GM21576 (cell line): ENCODE measurements at regions not wholly inside any gene's neighbourhood (a gene's known extent, or its start where the extent isn't known, plus 50 kb on each side); places are given as distances from the start of the nearest gene placed in this dataset.
"Not testable (repeated sequence)": the region's sequence is repeated elsewhere in the genome, so short reads cannot be mapped to it uniquely, and the experiment has no call there.

ENCODE experiments used
- ATAC-seq: cut with Tn5 transposase; IDR thresholded peaks from one replicate; pipeline ENCODE4 v1.9.1; 2021; ENCODE audit warnings: mild to moderate bottlenecking, moderate library complexity; ENCODE audit not compliant: unreplicated experiment

- no peak for ATAC-seq
These were observed 799.8 kb downstream of the DIPK2A start for GRCh38 chr3:144771381-144771870.

DNA sequence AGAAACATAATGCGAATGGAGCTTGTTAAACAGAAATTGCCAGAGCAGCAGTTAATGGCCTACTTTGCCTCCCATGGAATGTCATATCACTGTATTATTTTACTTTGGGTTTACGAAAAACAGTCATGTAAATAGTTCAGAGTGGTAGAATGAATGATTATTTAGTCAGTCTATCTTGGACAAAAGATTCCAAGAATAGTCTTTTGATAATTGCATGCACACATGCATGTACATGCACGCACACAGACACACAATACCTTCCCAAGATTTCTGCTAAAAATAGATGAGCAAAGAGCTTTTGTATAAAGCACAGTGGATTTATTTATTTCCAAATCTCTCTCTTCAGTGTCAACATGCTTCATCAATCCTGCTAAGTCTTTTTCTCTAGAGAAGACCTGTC lies 800.7 kb downstream of the DIPK2A start:
- no peak for ATAC-seq

DNA sequence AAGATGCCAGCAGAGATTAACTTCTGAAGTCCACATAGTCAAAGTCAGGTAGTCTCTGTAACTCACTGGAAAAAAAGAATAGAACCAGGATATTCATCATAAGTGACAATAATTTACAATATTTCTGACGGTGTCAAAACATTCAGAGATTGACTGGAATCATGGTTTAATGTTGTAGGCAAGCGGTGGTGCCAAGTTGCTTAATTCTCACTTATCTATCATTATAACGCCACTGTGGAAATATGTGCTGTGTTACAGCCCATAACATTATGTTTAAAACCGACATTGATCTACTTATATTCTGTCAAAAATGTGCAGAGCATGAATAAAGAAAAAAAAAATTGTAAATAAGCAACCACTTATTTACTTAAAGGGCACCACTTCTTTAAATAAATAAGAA lies 801.7 kb downstream of the DIPK2A start:
- ATAC-seq: no peak

DNA sequence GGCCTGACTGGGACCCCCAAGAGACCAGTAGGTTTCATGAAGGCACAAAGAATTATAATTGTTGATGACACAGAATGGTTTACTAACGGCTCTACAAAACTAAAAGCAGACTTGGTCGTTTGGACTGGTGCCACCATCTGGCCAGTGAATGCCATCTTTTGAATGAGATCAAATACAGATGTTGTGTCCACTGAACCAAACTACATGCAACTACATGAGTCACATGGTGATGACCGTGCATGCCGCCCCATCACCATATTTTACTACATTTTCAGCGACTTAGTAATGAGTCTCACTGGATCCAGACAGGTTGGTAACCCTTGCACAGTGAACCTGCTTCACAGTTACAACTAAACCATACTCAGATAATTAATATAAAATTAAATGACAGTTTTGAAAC lies 803.3 kb downstream of the DIPK2A start:
- no peak for ATAC-seq

DNA sequence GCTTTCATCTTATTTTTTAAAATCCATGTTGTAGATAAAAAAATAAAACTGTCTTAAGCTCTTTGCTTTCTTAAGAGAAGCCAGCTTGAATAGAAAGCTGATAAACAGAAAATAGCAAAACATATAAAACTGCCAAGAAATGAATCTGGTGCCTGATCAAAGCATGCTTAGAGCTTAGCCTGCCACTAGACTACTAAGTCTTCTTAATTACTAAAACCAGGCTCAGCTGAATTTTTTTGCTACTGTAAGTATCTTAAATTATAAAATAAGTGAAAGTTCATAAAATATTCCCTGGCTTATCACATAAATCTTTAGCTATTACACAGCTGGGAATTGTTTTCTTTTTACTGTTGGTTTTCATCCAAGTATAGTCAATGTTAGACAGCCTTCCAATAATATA lies 803.9 kb downstream of the DIPK2A start:
- no peak for ATAC-seq

DNA sequence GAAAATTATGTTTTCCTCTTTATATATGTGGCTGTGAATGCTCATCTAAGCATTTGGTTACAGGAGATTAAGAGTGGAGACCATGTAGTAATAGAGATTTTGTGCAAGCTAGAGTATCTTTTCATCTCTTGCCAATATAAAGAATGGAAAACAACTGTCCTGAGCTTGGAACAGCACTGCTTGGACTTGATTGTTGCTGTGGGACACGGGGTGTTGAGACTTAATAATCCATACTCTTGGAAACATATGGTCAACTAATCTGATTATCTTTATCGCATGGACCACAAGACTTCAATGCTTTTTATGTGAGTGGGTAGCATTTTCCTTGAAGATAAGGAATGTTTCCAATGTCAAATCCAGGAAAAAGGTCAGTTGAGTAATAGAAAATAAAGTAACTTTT lies 806.3 kb downstream of the DIPK2A start:
- ATAC-seq: no peak

DNA sequence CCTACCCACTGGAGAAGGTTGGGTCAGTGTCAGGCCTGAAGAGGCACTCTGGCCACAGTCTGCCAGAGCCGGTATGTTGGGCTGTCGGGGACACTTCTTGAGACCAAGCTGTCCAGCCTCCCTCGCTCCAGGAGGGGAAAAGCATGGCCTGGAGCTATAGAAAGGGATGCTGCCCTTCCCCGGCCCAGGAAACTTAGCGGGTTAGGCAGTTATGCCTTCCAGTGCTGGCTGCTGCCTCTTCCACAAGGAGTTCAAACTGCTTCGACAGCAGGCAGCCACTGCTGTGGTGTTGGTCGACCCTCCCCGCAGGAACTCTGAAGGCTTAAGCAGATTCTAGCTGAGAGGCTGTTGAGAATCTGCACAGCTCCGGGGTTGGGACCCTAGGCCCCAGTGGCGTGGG lies 819.4 kb downstream of the DIPK2A start:
- ATAC-seq: no peak

- no peak for ATAC-seq
These were observed 830.3 kb downstream of the DIPK2A start for GRCh38 chr3:144801890-144802289.

DNA sequence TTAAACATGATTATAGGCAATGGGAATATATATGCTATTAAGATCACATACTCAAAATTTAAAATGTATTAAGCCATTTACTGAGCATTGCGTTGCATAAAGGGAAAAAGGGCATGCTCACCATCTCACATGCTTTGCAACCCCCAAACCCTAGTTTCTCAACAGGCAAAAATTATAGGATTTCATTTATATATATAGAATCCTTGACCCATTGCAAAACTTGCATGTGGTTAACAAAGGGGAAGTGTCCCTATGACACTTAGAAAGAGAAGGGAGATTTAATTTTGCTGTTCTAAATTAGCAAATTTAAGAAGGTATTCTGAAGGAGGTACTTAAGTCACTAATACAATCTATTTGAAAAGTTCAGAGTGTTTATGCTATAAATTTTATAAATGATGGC lies 837.8 kb downstream of the DIPK2A start:
- no peak for ATAC-seq

- peak; percentile 95 for ATAC-seq
These were observed 838.5 kb downstream of the DIPK2A start for GRCh38 chr3:144810160-144810559.

GRCh38 chr3:144815655-144816054 lies 844.0 kb downstream of the DIPK2A start:
- ATAC-seq: no peak

- ATAC-seq: no peak
These were observed 844.7 kb downstream of the DIPK2A start for GRCh38 chr3:144816323-144816722.

DNA sequence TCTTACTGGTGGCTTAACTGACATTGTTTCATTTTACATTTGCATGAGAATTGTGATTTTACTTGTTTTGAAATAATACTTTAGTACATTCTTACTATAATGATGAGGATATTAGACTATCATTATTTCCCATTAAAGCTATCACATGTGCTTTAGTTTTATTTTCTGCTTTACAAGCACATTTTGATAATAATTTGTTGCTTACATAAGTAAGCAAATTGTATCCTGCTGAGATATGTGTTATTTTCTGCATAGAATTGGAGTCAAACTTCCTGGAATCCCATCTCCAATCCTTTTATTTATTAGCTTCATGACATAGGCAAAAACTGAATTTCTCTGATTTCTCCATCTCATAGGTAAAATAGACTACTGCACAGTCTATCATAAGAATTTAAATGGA lies 847.4 kb downstream of the DIPK2A start:
- no peak for ATAC-seq

GRCh38 chr3:144820232-144820631 lies 848.6 kb downstream of the DIPK2A start:
- ATAC-seq: not testable (repeated sequence)

DNA sequence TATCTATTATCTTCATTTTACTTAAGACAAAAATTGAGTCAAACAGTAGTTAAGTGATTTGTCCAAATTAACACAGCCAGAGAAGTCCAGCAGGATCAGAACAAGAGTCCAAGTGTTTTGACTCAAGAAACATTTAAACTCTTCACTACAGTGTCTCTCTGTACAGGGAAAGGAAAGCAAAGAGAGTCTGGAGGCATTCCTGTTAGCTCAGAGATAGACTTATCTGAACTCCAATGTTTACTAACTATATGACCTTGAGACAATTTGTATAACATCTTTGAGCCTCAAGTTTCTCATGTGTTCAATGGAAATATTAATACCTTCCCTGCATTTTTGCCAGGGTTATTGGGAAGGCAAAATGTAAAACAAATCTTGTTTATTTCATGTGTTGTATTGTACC lies 849.1 kb downstream of the DIPK2A start:
- no peak for ATAC-seq

DNA sequence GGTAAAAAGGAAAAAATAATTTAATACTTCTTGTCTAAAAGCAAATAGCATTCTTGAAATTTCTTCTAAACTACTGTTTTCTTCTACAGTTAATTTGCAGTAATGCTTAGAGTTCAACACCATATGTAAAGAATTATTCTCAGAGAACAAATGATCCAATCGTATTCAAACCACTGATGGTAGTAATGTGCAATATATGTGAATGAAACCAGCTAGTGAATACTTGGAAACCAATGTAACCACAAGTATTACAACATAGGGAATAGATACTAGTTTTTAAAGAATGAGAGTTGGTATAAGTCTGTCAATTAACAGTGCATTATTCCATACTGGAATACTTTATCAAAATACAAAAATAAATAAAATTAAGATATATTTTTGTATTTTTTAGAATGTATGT lies 850.0 kb downstream of the DIPK2A start:
- no peak for ATAC-seq

GRCh38 chr3:144822671-144823070 lies 851.0 kb downstream of the DIPK2A start:
- no peak for ATAC-seq

DNA sequence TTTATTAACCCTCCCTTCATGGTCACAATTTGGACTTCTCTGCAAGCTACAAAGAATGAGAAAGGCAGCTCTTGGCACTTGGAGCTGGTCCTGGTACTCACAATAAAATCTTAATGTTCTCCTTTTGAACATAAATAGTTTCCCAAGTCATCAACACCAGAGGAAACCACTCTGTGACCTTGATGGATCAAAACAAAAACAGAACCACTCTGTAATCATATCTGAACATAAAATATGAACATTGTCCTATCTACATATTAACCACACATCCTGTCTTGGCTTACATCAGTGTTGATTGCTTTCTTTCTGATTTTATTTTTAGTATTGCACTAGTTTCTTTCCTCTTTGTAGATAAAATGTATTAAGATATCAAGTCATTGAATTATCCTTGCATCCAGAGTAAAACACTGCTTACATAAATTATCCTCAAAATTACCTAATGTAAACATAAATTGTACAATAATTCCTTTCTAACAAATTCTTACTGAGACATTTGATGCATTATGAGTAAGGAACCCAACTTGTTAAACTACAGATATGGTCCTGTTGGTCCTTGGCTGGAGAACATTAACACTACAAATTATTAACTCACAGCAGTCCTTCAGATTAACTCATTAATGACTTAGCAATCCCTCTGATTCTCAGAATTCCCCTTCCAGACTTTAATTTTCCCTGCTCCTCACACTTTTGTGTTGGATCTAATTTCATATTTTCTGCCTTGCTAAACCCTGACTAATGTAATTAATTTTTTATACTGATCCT lies 860.5 kb downstream of the DIPK2A start:
- ATAC-seq: no peak

GRCh38 chr3:144839991-144840390 lies 868.4 kb downstream of the DIPK2A start:
- no peak for ATAC-seq

DNA sequence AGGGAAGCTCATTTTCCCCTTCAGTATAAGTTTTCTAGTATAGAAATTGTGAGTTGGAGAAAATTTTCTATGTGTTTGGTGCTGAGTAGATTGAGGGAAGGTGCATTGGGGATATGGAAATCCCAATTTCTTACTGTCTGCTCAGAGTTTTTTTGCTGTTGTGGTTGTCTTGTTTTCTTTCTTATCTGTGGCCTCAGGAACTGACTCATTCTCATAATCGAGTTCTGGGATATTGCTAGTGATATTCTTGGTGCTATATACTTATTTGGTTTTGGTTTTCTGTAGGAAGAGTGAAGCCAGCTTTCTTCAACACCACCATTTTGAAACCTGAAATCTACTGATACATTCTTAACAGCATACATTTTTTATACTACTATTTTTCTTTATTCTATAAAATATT lies 869.2 kb downstream of the DIPK2A start:
- no peak for ATAC-seq

- ATAC-seq: no peak
These were observed 871.5 kb downstream of the DIPK2A start for GRCh38 chr3:144843099-144843498.

DNA sequence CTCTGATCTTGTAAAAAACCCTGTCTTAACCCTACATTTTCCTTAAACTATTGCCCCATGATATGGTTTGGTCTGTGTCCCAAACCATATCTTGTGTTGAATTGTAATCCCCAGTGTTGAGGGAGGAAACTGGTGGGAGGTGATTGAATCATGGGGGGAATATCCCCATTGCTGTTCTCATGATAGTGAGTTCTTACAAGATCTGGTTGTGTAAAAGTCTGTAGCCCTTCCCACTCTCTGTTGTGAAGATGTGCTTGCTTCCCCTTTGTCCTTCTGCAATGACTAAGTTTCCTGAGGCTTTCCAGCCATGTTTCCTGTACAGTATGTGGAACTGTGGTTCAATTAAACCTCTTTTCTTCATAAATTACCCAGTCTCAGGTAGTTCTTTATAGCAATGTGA lies 881.4 kb downstream of the DIPK2A start:
- no peak for ATAC-seq

DNA sequence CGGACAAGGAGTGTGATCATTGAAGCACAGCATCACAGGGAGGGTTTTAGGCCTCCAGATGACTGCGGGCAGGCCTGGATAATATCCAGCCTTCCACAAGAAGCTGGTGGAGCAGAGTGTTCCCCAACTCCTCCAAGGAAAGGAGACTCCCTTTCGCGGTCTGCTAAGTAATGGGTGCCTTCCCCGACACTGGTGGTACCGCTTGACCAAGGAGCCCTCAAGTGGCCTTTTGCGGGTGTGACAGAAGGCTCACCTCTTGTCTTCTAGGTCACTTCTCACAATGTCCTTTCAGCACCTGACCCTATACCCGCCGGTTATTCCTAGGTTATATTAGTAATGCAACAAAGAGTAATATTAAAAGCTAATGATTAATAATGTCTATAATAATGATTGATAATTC lies 882.4 kb downstream of the DIPK2A start:
- ATAC-seq: not testable (repeated sequence)
